B cell (primary cell): ENCODE measurements at regions not wholly inside any gene's neighbourhood (a gene's known extent, or its start where the extent isn't known, plus 50 kb on each side); places are given as distances from the start of the nearest gene placed in this dataset.

Experiments
- ATAC-seq: fragments of 200-7000 bp; cut with Tn5 transposase; one replicate; pipeline ENCODE4 v1.10.0; 2021; ENCODE audit warnings: low read depth, mild to moderate bottlenecking, moderate number of reproducible peaks, moderate library complexity
- CTCF ChIA-PET: fragments of 350-600 bp; sonication (Branson Sonifier 250); formaldehyde crosslinking; loops from one replicate; lab custom pipeline; 2021; ENCODE audit warnings: antibody characterized with exemption, inconsistent platforms; lab: Charles Lee
- POLR2A ChIA-PET: fragments of 350-600 bp; sonication (Branson Sonifier 250); formaldehyde crosslinking; loops from one replicate; lab custom pipeline; 2021; ENCODE audit warnings: antibody characterized with exemption; lab: Charles Lee
- DNase-seq: peaks from one replicate; pipeline ENCODE4 v3.0.0; 2013
- H2AFZ ChIP-seq: 2 replicates; pipeline ENCODE4 v1.6.1; 2012; ENCODE audit warnings: mild to moderate bottlenecking, low read depth, low read length; ENCODE audit not compliant: insufficient read depth, poor library complexity, severe bottlenecking
- H3K27ac ChIP-seq, 2 donors: 1 replicate in 1 of 2; 2 replicates in 1 of 2; pipeline ENCODE4 v1.5.1; 2012 to 2013; ENCODE audit warnings: low read length in 2 of 2, mild to moderate bottlenecking in 2 of 2, moderate library complexity in 1 of 2
- H3K27me3 ChIP-seq, 4 experiments: fragments of 200-600 bp in 1 of 4; sonication (generic) in 1 of 4; replicated peaks in 1 of 4; 1 replicate in 2 of 4; 2 replicates in 2 of 4; pipeline versions ENCODE4 v1.6.1 to v1.7.0; 2013 to 2016; ENCODE audit warnings: low read length in 3 of 4, mild to moderate bottlenecking in 2 of 4, mixed read lengths in 1 of 4, moderate library complexity in 1 of 4; ENCODE audit not compliant: insufficient read depth in 4 of 4, control insufficient read depth in 3 of 4; ENCODE audit errors: control extremely low read depth in 1 of 4
- H3K36me3 ChIP-seq, 2 experiments: replicated peaks in 1 of 2; 1 replicate in 1 of 2; 2 replicates in 1 of 2; pipeline versions ENCODE4 v1.6.1 to v1.7.1; 2013; ENCODE audit warnings: low read length in 1 of 2; ENCODE audit not compliant: insufficient read depth in 2 of 2, control insufficient read depth in 1 of 2; ENCODE audit errors: control extremely low read depth in 1 of 2, extremely low read depth in 1 of 2
- H3K4me1 ChIP-seq, 2 donors: fragments of 200-600 bp in 1 of 2; sonication (generic) in 1 of 2; 1 replicate in 1 of 2; 2 replicates in 1 of 2; pipeline versions ENCODE4 v1.5.1 to v1.6.1; 2013 to 2017; ENCODE audit warnings: low read length in 2 of 2; ENCODE audit not compliant: control insufficient read depth in 2 of 2, insufficient read depth in 2 of 2
- H3K4me2 ChIP-seq: replicated peaks from 2 replicates; pipeline ENCODE3; 2012; ENCODE audit warnings: mild to moderate bottlenecking, low read depth, low read length; ENCODE audit not compliant: poor library complexity, severe bottlenecking
- H3K4me3 ChIP-seq, 5 experiments: fragments of 200-600 bp in 1 of 5; sonication (generic) in 1 of 5; 1 replicate in 3 of 5; 2 replicates in 2 of 5; pipeline versions ENCODE4 v1.5.1 to v1.7.0; 2011 to 2016; ENCODE audit warnings: low read length in 4 of 5, mild to moderate bottlenecking in 4 of 5, low read depth in 2 of 5, control low read depth in 1 of 5, moderate library complexity in 1 of 5; ENCODE audit not compliant: insufficient read depth in 1 of 5; ENCODE audit errors: control extremely low read depth in 1 of 5, extremely low read depth in 1 of 5
- H3K79me2 ChIP-seq: fragments of 200-600 bp; sonication (generic); one replicate; pipeline ENCODE4 v1.6.0; 2016; ENCODE audit warnings: low read length; ENCODE audit not compliant: control insufficient read depth, insufficient read depth
- H3K9ac ChIP-seq: fragments of 200-600 bp; sonication (generic); 2 replicates; pipeline ENCODE4 v1.6.1; 2017; ENCODE audit warnings: mild to moderate bottlenecking, low read length, moderate library complexity
- H3K9me3 ChIP-seq, 3 donors: one replicate each; pipeline versions ENCODE4 v1.6.1 to v1.7.1; 2013; ENCODE audit warnings: low read length in 2 of 3; ENCODE audit not compliant: control insufficient read depth in 2 of 3, insufficient read depth in 1 of 3; ENCODE audit errors: control extremely low read depth in 1 of 3
- H4K20me1 ChIP-seq: 2 replicates; pipeline ENCODE4 v1.6.0; 2012; ENCODE audit warnings: mild to moderate bottlenecking, low read length; ENCODE audit not compliant: insufficient read depth, control insufficient read depth, poor library complexity, severe bottlenecking
- H3K27ac Mint-ChIP-seq: one replicate; pipeline ENCODE4 v1.8.0; 2021; ENCODE audit warnings: mixed read lengths
- H3K27me3 Mint-ChIP-seq: one replicate; pipeline ENCODE4 v1.8.0; 2021; ENCODE audit warnings: mixed read lengths
- H3K4me1 Mint-ChIP-seq: one replicate; pipeline ENCODE4 v1.8.0; 2021; ENCODE audit warnings: mixed read lengths
- H3K4me3 Mint-ChIP-seq: one replicate; pipeline ENCODE4 v1.8.0; 2021; ENCODE audit warnings: mixed read lengths
- H3K9me3 Mint-ChIP-seq: one replicate; pipeline ENCODE4 v1.8.0; 2022; ENCODE audit warnings: mixed read lengths; ENCODE audit not compliant: insufficient read depth
- EZH2 ChIP-seq: IDR thresholded peaks from 2 replicates; pipeline ENCODE4 v1.6.1; 2012; ENCODE audit warnings: borderline replicate concordance, low read depth, mild to moderate bottlenecking, moderate library complexity, low read length; ENCODE audit not compliant: insufficient read depth, poor library complexity, severe bottlenecking
- WGBS: methylation state at CpG from one replicate; pipeline ENCODE4 v1.1.5; 2013; ENCODE audit warnings: missing lambda C conversion rate; ENCODE audit not compliant: insufficient coverage; 5-methylcytosine and 5-hydroxymethylcytosine counted together
- intact Hi-C: fragments of 100-400 bp; cut with micrococcal nuclease; formaldehyde crosslinking; loops from one replicate; pipeline ENCODE4 v1.10.0; 2022
- TF ChIP-seq, protein P1 (sequence below): fragments of 200-600 bp; IDR thresholded peaks from one replicate; pipeline ENCODE4 v1.8.0; 2022; ENCODE audit warnings: antibody characterized with exemption, mild to moderate bottlenecking

DNA sequence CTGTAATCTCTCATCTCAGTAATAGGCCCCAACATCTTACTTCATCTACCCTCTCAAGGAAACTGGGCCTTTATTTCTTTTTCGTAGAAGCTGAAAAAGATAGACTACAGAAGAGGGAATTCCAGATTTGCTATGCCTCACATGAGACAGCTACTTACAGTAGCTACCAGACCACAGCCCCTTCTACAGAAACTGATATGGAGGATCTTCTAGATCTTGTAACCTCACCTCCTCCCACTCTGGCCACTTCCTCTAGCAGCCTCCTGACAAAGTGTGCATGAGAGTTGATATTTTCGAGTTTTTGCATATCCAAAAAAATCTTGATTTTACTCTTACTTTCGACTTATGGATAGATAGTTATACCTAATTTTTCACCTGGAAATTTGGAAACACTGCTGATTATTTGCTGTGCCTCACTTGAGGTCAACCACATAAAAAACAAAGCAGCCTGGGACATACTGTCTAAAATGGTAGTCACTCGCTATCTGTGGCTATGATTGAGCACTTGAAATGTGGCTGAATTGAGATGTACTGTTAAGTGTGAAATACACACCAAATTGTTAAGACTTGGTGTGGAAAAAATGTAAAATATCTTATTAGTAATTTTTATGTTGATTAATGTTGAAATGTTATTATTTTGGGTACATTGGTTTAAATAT is 86.3 kb upstream of the NID2 start:
- ChIA-PET POLR2A (no interaction called here), CTCF (no interaction called here)
- H3K4me1 Mint-ChIP-seq = peaks cover 9% of the 10 kb centered on the region
- no peak for DNase-seq
- H3K27me3 ChIP-seq = no peaks in the 10 kb centered on the region
- no peak overlapping the region for H3K4me2 ChIP-seq
- WGBS = no CpG with 5 or more reads among the region's 4 CpGs
- no peak overlapping the region for H3K27ac Mint-ChIP-seq
- peaks cover 0 to 5% (median 0%) of the 10 kb centered on the region in 3 donors for H3K9me3 ChIP-seq
- H3K9ac ChIP-seq = no peak overlapping the region
- ATAC-seq = no peak
- no peaks in the 10 kb centered on the region for H3K9me3 Mint-ChIP-seq
- H3K4me1 ChIP-seq = peaks cover 0 to 7% of the 10 kb centered on the region in 2 donors
- H4K20me1 ChIP-seq = no peaks in the 10 kb centered on the region
- intact Hi-C loops = no loop called here
- H3K27me3 Mint-ChIP-seq = peaks cover 18% of the 10 kb centered on the region
- no peak overlapping the region for H3K4me3 Mint-ChIP-seq
- no peak overlapping the region for H3K27ac ChIP-seq
- H3K79me2 ChIP-seq = no peaks in the 10 kb centered on the region
- TF ChIP-seq, protein P1, sequence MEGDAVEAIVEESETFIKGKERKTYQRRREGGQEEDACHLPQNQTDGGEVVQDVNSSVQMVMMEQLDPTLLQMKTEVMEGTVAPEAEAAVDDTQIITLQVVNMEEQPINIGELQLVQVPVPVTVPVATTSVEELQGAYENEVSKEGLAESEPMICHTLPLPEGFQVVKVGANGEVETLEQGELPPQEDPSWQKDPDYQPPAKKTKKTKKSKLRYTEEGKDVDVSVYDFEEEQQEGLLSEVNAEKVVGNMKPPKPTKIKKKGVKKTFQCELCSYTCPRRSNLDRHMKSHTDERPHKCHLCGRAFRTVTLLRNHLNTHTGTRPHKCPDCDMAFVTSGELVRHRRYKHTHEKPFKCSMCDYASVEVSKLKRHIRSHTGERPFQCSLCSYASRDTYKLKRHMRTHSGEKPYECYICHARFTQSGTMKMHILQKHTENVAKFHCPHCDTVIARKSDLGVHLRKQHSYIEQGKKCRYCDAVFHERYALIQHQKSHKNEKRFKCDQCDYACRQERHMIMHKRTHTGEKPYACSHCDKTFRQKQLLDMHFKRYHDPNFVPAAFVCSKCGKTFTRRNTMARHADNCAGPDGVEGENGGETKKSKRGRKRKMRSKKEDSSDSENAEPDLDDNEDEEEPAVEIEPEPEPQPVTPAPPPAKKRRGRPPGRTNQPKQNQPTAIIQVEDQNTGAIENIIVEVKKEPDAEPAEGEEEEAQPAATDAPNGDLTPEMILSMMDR = no peak
- no peak overlapping the region for H2AFZ ChIP-seq
- no peak overlapping the region for H3K4me3 ChIP-seq
- no peaks in the 10 kb centered on the region for H3K36me3 ChIP-seq

DNA sequence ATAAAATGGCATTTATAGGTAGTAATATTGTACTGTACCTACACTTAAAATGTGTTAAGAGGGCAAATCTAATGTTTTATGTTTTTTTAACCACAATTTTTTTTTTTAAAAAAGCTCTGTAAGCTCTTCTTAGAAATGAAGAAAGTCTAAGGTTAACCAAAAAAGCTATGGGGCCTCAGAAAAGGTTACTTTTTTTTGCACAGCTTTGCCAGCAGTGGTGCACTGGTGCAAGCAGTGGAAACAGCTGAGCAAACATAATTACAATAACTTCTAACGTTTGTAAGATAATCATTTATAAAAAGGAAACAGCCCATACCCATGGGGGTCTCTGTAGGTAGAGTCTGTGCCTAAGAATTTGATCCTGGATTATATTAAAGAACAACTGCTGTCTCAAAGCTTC is 85.1 kb upstream of the NID2 start:
- Histone ChIP-seq H3K36me3 (no peaks in the 10 kb centered on the region), H3K4me3 (no peak overlapping the region), H4K20me1 (no peaks in the 10 kb centered on the region), H3K79me2 (no peaks in the 10 kb centered on the region), H3K9ac (no peak overlapping the region), H3K9me3 (peaks cover 0 to 7% (median 0%) of the 10 kb centered on the region in 3 donors), H3K4me1 (peaks cover 0 to 7% of the 10 kb centered on the region in 2 donors), H2AFZ (no peak overlapping the region), H3K4me2 (no peak overlapping the region), H3K27me3 (no peaks in the 10 kb centered on the region), H3K27ac (no peak overlapping the region)
- ChIA-PET POLR2A (no interaction called here), CTCF (interaction anchor here (0.6 kb wide), 1 partner anchor 58 kb away, joined by 3 read pairs; no protein-coding TSS in a partner anchor)
- Mint-ChIP-seq H3K4me1 (peaks cover 9% of the 10 kb centered on the region), H3K27ac (no peak overlapping the region), H3K27me3 (peaks cover 24% of the 10 kb centered on the region), H3K4me3 (no peak overlapping the region), H3K9me3 (no peaks in the 10 kb centered on the region)
- ATAC-seq (no peak), DNase-seq (no peak)
- WGBS = no CpG with 5 or more reads among the region's 1 CpG
- TF ChIP-seq, protein P1 = no peak
- TF ChIP-seq EZH2 = no peak
- intact Hi-C loops = no loop called here
